ENCODE measurements at regions not wholly inside any gene's neighbourhood (a gene's known extent, or its start where the extent isn't known, plus 50 kb on each side); places are given as distances from the start of the nearest gene placed in this dataset.

- no peak for DNase-seq (ENCODE audit: low read depth)
These were observed 145.7 kb downstream of the TLE3 start for GRCh38 chr15:69951898-69952555.

GRCh38 chr15:69953051-69953450, 144.7 kb downstream of the TLE3 start:
- DNase-seq (ENCODE audit: low read depth) = no peak

GRCh38 chr15:69953816-69954215, 143.9 kb downstream of the TLE3 start:
- DNase-seq (ENCODE audit: low read depth) = no peak

- no peak for DNase-seq (ENCODE audit: low read depth)
These were observed 143.1 kb downstream of the TLE3 start for GRCh38 chr15:69954666-69955065.

- no peak for DNase-seq (ENCODE audit: low read depth)
These were observed 142.3 kb downstream of the TLE3 start for GRCh38 chr15:69955240-69955894.

GRCh38 chr15:69956417-69956816, 141.3 kb downstream of the TLE3 start:
- no peak for DNase-seq (ENCODE audit: low read depth)

- DNase-seq (ENCODE audit: low read depth) = no peak
These were observed 140.5 kb downstream of the TLE3 start for GRCh38 chr15:69957175-69957574.

- DNase-seq (ENCODE audit: low read depth) = no peak
These were observed 139.1 kb downstream of the TLE3 start for GRCh38 chr15:69958496-69959084.

GRCh38 chr15:69962561-69962960, 135.2 kb downstream of the TLE3 start:
- DNase-seq (ENCODE audit: low read depth) = no peak

- no peak for DNase-seq (ENCODE audit: low read depth)
These were observed 134.3 kb downstream of the TLE3 start for GRCh38 chr15:69963385-69963784.

GRCh38 chr15:69971771-69972170, 125.9 kb downstream of the TLE3 start:
- no peak for DNase-seq (ENCODE audit: low read depth)

GRCh38 chr15:69972436-69972835, 125.3 kb downstream of the TLE3 start:
- DNase-seq (ENCODE audit: low read depth) = no peak

GRCh38 chr15:69973102-69973714, 124.5 kb downstream of the TLE3 start:
- DNase-seq (ENCODE audit: low read depth) = no peak

GRCh38 chr15:69973880-69974279, 123.8 kb downstream of the TLE3 start:
- DNase-seq (ENCODE audit: low read depth) = no peak

- DNase-seq (ENCODE audit: low read depth) = no peak
These were observed 123.4 kb downstream of the TLE3 start for GRCh38 chr15:69974321-69974720.

- DNase-seq (ENCODE audit: low read depth) = no peak
These were observed 121.2 kb downstream of the TLE3 start for GRCh38 chr15:69976366-69976994.

GRCh38 chr15:69978603-69979002, 119.1 kb downstream of the TLE3 start:
- DNase-seq (ENCODE audit: low read depth) = no peak

- no peak for DNase-seq (ENCODE audit: low read depth)
These were observed 118.5 kb downstream of the TLE3 start for GRCh38 chr15:69979262-69979661.

- DNase-seq (ENCODE audit: low read depth) = no peak
These were observed 117.9 kb downstream of the TLE3 start for GRCh38 chr15:69979783-69980182.

- no peak for DNase-seq (ENCODE audit: low read depth)
These were observed 117.2 kb downstream of the TLE3 start for GRCh38 chr15:69980341-69981059.

- no peak for DNase-seq (ENCODE audit: low read depth)
These were observed 115.7 kb downstream of the TLE3 start for GRCh38 chr15:69982037-69982436.

- DNase-seq (ENCODE audit: low read depth) = no peak
These were observed 113.9 kb downstream of the TLE3 start for GRCh38 chr15:69983696-69984265.
